ENCODE measurements at regions not wholly inside any gene's neighbourhood (a gene's known extent, or its start where the extent isn't known, plus 50 kb on each side); places are given as distances from the start of the nearest gene placed in this dataset.
A peak's percentile ranks its signal among the peaks of the same experiment; 100 is the strongest.
"Not testable (repeated sequence)": the region's sequence is repeated elsewhere in the genome, so short reads cannot be mapped to it uniquely, and the experiment has no call there.

DNA sequence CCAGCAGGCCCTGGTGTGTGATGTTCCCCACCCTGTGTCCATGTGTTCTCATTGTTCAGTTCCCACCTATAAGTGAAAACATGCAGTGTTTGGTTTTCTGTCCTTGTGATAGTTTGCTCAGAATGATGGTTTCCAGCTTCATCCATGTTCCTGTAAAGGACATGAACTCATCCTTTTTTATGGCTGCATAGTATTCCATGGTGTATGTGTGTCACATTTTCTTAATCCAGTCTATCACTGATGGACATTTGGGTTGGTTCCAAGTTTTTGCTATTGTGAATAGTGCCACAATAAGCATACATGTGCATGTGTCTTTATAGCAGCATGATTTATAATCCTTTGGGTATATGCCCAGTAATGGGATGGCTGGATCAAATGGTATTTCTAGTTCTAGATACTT lies 130.4 kb upstream of the FHL2 start:
- DNase-seq (ENCODE audit: low spot score): not testable (repeated sequence)

DNA sequence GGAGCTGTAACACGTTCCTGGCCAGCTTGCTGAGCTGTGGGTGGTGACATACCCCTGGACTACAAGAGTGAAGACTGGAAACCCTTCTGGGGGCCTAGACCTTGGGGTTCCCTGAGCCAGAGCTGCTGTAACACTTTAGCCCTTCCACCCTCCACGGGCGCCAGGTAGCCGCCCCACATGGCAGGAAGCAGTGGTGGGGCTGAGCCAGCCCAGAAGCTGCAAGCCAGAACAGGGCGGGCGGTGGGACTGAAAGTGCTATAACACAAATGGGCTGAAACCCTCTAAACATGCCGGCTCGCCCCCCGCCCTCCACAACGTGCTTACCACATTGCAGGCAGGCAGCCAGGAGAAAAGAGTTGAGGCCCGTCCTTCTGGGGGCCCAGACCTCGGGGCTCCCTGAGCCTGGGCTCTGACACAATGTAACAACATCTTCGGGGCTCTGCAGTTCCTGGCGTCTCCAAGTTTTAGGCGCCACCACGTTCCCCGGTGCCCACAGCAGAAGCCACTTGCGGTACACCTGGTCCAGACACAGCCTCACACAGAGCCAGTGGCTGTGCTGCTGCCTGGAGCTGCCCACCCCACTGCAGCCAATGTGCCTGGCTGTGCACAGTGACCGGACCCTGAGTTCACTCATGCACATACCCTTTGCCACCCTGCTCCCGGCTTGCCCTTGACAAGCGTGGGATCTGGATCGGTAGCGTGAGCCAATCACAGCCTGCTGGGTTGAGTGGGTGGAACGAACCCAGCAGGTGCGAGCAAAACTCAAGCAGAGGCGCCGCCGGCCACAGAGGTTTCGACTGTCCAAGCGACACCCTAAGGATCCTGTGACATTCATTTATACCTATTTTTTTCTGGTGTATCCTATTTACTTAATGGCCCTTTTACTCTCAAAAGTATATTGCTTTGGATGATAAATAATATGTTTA lies 127.4 kb upstream of the FHL2 start:
- DNase-seq (ENCODE audit: low spot score): no peak

DNA sequence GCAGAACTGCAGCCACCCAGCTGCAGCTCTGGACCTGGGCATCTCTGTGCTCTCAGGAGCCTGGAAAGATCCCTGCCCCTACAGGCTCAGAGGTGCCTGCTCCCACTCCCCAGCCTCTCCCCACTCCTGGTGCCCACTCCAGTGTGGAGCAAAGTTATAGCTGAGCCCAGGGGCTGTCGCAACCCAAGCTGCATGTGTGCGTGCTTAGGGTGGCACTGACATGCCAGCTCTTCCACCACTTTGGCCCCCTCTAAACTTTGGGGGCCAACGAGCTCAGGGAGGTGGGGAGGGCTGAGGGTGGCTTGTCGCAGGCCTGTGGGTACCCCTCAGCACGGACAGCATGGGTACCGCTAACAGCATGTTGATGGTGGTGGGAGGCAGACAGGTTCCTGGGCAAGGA lies 126.3 kb upstream of the FHL2 start:
- DNase-seq (ENCODE audit: low spot score): no peak

DNA sequence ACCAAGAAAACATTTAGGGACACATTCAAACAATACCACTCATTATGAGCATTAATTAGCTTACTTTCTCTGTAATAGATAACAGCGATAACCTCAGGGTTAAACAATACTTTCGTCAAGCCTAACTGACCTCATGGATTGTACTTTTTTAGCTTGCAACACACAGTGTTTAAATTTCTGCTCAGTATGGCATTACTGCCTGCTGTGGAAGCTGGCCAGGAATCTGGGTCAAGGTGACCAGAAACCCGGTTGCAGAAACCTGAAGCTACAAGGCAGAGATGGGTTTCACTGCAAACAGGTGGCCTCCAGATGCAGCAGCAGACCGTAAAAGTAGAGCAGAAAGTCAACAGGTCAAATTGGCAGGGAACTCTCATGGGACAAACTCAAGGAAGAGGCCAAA lies 123.8 kb upstream of the FHL2 start:
- no peak for DNase-seq (ENCODE audit: low spot score)

DNA sequence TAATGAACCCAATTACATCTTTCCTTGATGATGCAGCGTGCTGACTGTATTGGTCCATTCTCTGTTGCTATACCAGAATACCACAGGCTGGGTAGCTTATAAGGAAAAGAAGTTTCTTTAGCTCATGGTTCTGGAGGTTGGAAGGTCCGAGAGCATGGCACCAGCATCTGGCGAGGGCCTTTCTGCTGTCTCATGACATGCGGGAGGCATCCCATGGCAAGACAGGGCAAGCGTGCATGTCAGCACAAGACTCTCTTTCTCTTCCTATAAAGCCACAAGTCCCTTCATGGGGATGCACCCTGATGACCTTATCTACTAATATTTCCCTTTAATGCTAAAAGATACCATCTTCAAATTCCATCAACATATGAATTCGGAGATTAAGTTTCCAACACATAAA lies 122.8 kb upstream of the FHL2 start:
- DNase-seq (ENCODE audit: low spot score): no peak

DNA sequence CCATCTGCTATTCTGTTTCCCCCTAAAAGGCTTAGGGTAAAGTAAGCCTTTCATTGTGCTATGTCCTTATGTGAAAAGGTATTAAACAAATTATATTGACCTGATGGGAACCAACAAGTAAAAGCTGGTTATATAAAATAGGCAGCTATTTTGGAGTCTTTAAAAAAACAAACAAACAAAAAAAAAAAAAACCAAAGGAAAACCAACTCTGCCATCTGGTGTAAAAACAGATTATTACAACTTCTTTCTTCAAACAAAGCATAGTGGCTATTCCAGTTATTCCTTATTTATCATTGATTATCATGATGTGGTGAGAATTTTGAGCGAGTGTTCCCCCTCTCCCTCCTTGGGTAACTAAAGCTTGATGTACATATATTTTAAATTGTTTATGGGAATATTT lies 122.3 kb upstream of the FHL2 start:
- DNase-seq (ENCODE audit: low spot score): peak; percentile 79

DNA sequence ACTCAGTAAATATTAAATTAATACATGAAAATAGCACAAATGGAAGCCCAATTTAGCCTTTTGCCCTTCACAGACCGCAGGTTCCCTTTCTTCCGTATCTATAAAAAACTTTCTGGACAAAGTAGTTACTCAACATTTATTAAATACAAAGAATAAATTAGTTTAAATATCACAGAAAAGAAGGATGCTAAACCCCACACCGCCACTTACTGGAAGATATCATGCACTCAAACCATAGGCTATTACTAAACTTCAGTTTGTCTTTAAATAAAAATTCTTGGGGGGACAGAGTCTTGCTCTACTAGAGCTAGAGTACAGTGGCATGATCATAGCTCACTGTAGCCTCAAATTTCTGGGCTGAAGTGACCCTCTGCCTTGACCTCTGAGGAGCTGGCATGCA lies 120.7 kb upstream of the FHL2 start:
- DNase-seq (ENCODE audit: low spot score): no peak

DNA sequence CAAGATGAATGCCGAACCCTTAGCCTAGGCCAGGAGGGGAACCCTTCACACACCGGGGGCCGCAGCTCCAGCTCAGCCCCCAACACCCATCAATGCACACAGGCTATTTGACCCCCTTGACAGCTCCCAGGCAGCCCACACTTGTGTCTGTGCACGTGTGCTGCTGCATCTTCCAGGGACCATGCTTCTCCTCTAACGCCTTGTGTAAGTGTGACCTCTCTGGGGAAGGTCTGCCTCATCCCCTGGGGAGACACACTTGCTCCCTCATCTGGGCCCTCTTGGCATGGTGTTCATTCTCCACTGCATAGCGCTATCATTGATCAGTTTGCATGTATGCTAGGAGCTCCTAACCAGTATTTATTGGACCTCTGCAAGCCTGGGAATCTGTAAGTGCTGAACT lies 120.0 kb upstream of the FHL2 start:
- DNase-seq (ENCODE audit: low spot score): no peak

DNA sequence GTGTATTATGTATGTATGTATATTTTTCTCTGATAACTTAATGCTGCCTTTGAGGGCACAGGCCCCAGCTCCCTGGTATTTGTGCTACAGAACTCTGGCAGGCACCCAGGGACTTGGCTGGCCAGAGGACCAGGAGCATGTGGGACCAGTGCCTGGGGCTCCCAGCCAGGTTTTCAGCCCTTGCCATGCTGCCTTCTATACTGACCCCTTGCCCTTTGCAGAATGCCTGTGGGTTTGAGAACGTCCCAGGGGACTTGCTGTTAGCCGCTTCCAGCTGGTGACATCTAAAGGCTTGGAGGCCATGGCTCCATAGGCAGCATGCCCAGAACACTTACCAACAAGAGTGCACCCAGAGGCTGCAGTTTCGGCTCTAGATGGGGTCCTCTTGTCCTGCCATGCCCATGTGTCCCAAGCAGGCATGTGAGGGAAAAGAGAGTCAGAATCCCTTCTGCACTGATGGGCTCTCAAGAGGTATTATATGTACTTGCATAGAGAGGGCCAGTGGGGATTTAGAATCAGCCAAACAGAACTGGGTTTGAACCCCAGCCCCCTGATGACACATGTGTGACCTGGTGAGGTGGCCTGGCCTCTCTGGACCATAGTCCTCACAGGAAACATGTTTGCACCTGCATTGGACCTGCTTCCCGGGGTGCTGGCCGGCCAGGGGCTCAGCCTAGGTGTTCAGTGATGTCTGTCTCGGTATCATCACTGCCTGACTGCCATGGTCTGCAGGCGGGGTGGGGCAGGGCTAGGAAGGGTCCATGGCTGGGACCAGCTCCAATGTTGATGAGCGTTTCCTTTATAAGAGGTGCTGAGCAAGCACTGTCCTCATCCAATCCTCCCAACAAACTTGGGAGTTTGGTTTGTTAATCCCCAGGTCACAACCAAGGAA lies 119.2 kb upstream of the FHL2 start:
- no peak for DNase-seq (ENCODE audit: low spot score)

DNA sequence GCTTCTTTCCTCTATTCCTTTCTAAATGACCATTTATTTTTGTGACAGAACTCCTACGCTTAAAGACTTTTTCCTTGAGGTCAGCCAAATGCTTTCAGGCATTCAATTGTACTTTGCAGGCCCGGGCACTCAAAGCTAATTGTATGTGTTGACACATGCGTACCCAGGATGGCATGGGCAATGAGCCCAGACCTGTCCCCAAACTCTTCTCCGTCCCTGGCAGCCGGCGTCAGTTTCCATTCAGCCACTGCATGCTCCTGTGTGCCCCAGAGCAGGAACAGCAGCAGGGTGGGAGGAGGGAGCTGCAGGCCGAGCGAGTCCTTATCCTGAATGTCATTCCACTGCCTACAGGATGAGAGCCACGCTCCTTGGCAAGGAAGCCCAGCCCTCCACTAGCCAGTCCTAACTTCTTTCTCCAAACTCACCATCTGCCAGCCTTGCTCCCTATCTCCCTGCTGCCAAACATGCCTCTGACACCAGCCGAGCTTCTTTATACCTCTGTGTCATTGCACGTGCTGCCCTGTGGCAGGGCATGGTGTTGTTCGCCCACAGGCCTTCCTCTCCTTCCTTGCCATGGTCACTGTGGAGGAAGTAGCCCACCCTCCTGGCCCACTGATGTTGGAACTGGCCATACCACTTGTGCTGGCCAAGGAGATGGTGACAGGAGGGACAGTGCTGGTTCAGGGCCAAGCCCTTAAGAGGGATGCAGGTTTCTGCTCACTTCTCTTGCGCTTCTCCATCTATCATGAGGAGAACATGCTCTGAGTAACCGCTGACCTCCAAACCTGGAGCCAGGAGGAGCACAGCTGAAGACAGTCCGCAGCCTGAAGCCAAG lies 116.9 kb upstream of the FHL2 start:
- DNase-seq (ENCODE audit: low spot score): no peak

DNA sequence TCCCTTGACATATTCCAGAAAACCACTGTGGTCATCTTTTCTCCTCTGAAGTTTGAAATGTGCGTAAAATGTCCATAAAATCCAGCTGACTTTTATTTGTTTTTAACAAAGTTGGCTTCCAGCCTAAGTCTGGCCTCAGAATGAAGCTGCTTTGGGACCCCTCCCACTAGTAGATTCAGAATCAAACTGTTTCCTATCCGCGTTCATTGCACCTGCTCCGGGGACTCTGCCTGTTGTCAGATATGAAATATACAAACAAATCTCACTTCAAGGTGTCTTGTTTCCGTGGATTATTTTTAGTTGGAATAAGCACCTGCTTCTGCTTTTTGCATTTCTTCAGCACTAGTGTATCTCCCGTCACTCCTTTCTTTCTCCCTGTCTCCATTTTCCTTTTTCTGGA lies 115.7 kb upstream of the FHL2 start:
- DNase-seq (ENCODE audit: low spot score): no peak

DNA sequence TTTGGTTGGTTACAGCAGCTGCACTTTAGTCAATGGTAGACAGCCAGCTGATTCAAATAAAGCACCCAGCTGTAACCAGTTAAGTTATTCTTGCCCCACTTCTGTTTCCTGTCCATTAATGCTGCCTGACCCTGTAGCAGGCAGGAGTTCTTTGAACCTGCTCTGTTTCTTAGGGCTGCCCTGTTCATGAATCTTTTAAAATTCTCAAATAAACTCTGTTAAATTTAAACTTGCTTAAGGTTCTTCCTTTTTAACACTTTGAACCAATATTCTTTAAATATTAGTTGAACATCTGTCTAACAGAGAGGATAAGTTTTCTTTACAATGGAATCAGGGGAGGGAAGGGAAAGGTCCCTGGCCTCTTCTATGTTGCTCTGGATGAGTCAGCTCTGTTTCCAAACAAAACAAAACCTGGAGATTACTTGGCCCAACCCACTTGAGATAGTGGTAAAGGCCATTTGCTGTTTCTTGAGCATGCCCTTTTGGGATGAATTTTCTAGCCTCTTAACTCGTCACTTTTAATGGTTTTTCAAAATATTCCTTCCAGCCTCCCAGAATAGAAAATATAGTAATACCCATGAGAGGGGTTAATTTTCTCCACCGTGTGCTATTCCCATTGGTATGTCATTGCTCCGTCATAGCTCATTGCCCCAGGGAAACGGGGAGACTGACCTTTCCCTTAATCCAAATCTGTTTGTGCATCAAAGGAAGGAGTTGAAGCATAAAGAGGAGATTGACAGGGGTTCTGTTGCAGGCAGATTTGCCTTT lies 112.1 kb upstream of the FHL2 start:
- DNase-seq (ENCODE audit: low spot score): no peak

DNA sequence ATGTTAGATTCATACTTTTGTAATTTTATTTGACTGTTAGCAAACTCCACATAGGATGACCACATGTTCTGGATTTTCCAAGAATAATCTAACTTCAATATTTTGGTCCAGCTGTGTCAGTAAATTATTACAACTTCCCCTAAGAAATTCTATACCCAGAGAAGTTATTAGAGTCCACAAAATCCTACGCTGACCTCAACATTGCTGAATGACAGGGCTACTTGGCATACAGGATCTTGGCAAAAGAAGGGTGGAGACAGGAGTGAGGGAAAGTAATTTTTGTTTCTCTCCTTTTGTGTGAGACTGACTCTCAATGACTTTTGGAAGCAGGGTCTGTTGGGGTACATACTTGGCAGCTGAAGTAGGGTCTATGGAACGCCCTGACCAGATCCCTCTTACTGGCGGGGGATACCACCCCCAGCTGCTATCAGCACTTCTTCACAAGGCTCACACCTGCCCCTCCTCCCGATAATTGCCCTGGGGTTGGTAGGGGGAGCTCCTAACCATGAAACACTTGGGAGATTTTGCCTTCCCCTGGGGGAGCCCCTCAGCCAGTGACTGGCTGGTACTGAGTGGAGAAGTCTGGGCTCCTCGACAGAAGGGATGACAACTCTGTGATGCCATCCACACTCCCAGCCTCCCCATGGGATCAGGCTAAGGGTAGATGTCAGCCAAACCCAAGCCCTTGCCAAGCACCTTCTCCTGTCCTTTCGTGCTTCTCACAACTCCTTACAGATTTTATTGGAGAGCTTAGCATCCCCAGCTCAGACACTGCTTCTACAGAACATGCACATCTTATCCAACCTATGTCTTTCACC lies 110.6 kb upstream of the FHL2 start:
- DNase-seq (ENCODE audit: low spot score): no peak

DNA sequence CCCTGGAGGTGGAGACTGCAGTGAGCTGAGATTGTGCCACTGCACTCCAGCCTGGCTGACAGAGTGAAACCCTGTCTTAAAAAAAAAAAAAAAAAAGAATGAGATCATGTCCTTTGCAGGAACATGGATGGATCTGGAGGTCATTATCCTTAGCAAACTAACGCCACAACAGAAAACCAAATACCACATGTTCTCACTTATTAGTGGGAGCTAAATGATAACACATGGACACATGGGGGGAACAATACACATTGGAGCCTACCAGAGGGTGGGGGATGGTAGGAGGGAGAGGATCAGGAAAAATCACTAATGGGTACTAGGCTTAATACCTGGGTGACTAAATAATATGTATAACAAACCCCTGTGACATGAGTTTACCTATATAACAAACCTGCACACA lies 108.0 kb upstream of the FHL2 start:
- DNase-seq (ENCODE audit: low spot score): not testable (repeated sequence)

DNA sequence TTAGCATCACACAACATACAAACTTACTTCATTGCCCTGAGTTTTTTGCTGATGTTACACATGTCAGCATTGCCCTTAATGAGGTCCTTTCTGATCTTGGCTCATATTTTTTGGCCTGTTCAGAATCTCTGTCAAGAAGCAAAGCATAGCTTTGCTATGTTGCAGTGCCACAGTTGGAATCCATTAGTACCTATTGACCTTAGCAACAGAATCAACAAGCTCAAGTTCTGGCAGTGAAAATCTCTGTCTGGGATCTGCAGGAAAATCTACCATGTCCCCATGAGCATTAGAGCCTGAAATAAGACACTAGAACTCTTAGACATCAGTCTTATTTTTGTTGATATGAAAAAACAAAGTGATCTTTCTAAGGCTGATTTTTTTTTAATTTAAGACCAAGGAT lies 105.6 kb upstream of the FHL2 start:
- DNase-seq (ENCODE audit: low spot score): no peak

DNA sequence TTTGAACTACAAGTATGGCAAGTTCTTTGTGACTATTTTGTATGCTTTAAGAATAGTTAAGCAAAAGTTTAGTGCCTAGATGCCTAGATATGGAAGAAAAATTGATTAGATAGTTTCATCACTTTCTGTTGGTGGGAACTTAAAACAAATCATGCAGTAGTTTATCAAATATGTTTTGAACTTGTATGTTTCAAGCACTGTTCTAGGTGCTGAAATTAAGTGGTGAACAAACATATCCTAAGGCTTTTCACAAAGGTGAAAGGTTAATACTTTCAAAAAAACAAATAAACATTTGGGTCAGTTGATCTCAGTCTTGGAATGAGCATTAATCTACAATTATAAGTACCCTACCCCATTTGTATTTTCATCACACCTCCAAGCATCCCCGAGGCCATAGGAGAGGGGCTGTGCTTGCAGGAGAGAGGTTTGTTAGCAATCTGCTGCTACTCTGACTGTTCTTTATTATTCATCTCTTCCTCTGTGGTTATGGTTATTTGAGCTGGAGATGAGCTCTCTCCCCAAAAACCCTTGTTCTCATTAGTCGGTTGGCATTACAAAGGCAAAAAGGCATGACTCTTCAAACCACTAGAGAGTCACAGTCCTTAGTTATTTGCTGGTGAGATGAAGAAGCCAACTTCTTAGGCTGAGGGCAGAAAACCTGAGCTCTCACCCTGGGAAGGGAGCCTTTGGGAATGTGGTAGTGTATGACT lies 103.9 kb upstream of the FHL2 start:
- no peak for DNase-seq (ENCODE audit: low spot score)

DNA sequence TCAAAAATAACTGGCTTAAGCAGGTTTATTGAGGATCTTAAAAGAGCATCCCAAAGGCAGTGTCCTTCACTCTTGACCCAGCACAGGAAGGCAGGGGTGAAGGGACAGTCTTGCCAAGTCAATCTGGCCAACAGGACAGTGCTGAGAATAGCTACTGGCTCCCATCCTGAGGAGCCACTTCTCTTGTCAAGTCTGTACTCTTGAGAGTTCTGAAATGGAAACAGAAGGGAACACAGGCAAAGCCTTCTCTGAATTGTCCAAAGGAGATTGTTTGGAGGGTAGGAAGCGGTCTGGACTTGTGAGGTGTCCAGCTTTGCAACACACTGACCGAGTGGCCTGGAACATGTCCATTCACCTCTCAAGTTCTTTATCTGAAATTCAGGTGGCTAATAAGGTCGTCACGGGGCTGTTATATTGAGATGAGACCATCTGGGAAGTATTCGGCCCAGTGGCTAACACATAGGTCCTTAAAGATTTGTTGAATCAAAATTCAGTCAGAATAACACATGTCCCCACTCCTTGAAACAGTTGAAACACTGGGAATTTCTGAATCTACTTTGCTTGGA lies 99.5 kb upstream of the FHL2 start:
- no peak for DNase-seq (ENCODE audit: low spot score)

DNA sequence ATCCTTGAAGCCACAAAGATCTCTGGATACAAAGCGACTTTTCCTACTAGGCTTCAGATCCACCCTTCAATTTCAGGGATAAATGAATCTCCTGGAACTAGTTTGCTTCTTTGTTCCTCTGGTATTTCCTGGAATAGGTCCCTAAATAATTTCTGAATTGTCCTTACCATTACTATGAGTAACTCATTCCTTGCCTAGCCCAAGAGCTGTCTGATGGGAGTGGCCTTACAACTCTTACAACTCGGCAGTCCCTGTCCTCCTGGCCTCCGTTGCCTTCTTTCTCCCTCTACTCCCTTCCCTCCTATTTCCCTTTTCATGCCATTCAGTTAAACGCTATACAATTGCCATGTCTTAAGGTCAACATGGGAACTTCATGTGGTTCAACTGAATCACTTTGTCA lies 98.2 kb upstream of the FHL2 start:
- DNase-seq (ENCODE audit: low spot score): no peak

DNA sequence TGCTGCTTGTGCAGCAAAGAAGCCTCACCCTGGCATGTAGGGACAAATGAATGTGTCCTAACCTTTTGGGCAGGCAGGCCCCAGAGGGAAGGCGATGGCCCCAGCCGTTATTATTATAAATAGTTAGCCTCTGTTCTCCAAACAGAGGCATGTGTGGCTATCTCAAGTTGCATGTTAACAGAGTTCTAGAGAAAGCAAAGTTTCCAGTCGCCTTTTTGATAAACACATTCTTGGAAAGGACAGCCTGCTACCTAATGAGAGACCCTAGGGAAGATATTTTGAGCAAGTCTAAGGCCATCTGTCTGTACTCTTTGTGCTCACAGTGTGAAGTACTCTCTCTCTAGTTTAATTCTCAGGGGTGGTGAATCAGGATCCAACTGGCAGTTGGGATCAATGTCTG lies 97.4 kb upstream of the FHL2 start:
- no peak for DNase-seq (ENCODE audit: low spot score)

All from COLO829 (cell line).